Parathyroid adenoma (tissue), 2 donors: ENCODE measurements at regions not wholly inside any gene's neighbourhood (a gene's known extent, or its start where the extent isn't known, plus 50 kb on each side); places are given as distances from the start of the nearest gene placed in this dataset.

Experiments
- H2AFZ ChIP-seq: fragments of 300-600 bp; sonication (generic); one replicate; pipeline ENCODE4 v1.7.0; 2017; ENCODE audit warnings: antibody characterized with exemption, mild to moderate bottlenecking
- H3K27ac ChIP-seq: fragments of 300-600 bp; sonication (generic); one replicate; pipeline ENCODE4 v1.7.0; 2017
- H3K27me3 ChIP-seq: fragments of 300-600 bp; sonication (generic); one replicate; pipeline ENCODE4 v1.7.0; 2017; ENCODE audit warnings: low read length; ENCODE audit not compliant: control insufficient read depth, insufficient read depth
- H3K36me3 ChIP-seq: fragments of 300-600 bp; sonication (generic); one replicate; pipeline ENCODE4 v1.7.0; 2017; ENCODE audit warnings: low read length; ENCODE audit not compliant: control insufficient read depth, insufficient read depth
- H3K4me1 ChIP-seq: fragments of 300-600 bp; sonication (generic); one replicate; pipeline ENCODE4 v1.7.0; 2017; ENCODE audit warnings: control low read depth
- H3K4me2 ChIP-seq: fragments of 300-600 bp; sonication (generic); one replicate; pipeline ENCODE4 v1.7.0; 2017; ENCODE audit warnings: low read length
- H3K4me3 ChIP-seq: fragments of 300-600 bp; sonication (generic); one replicate; pipeline ENCODE4 v1.7.0; 2017; ENCODE audit warnings: low read depth, low read length
- H3K79me2 ChIP-seq: fragments of 300-600 bp; sonication (generic); one replicate; pipeline ENCODE4 v1.7.0; 2017; ENCODE audit warnings: control low read depth
- H3K9ac ChIP-seq: fragments of 300-600 bp; sonication (generic); one replicate; pipeline ENCODE4 v1.7.0; 2017; ENCODE audit warnings: mild to moderate bottlenecking
- H3K9me3 ChIP-seq: fragments of 300-600 bp; sonication (generic); one replicate; pipeline ENCODE4 v1.7.0; 2017; ENCODE audit warnings: low read length; ENCODE audit not compliant: control insufficient read depth
- CTCF ChIP-seq: fragments of 300-600 bp; sonication (generic); IDR thresholded peaks from one replicate; pipeline ENCODE4 v1.7.0; 2017; ENCODE audit warnings: antibody characterized with exemption, mild to moderate bottlenecking
- donor health status: primary hyperparathyroidism.

DNA sequence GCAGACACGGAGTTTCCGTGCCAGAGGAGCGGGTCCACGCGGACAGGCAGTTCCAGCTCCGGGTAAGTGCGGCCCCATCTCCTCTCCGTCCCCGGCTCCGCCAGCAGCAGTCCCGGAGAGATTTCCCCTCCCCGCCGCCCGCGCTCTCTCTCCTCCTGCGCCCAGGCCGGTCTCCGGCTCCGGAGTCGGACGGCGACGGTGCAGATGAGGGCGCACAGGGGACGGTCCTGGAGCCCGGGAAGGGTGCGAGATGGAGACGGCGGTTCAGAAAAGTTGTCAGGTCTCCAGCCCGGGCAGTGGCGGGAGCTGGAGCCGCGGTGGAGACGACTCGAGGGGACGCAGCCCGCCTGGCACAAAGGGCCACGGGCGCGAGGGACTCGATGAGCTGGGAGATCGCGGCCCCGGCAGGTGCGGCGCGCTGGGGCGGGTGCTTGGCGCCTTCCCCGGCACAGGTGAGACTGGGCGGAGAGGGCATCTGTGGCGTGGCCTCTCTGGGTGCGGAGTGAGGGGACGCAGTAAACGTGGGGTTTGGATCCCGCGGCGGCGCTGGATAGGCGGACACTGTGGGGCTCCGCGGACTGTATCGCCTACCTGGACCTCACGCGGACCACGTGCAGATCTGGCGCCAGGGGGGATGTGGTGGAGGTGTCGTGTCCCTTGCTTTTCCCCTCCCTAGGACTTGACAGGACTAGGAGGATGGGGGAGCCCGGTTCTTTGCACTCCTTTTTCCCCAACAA lies 1540.3 kb upstream of the TMEM132C start:
- no peak overlapping the region for H2AFZ ChIP-seq
- H3K9me3 ChIP-seq, result no peaks in the 10 kb centered on the region
- H3K4me3 ChIP-seq, result no peak overlapping the region
- H3K79me2 ChIP-seq, result no peaks in the 10 kb centered on the region
- no peaks in the 10 kb centered on the region for H3K36me3 ChIP-seq
- no peak overlapping the region for H3K9ac ChIP-seq
- H3K4me1 ChIP-seq, result no peaks in the 10 kb centered on the region
- H3K4me2 ChIP-seq, result no peak overlapping the region
- peaks cover 3% of the 10 kb centered on the region for H3K27me3 ChIP-seq
- H3K27ac ChIP-seq, result no peak overlapping the region
- no peak for TF ChIP-seq CTCF

- peaks cover 3% of the 10 kb centered on the region for H3K27me3 ChIP-seq
- no peak for TF ChIP-seq CTCF
- no peaks in the 10 kb centered on the region for H3K9me3 ChIP-seq
- no peaks in the 10 kb centered on the region for H3K79me2 ChIP-seq
- no peak overlapping the region for H3K4me2 ChIP-seq
- H3K36me3 ChIP-seq, result no peaks in the 10 kb centered on the region
- no peak overlapping the region for H3K4me3 ChIP-seq
- no peak overlapping the region for H3K9ac ChIP-seq
- no peaks in the 10 kb centered on the region for H3K4me1 ChIP-seq
- no peak overlapping the region for H2AFZ ChIP-seq
- no peak overlapping the region for H3K27ac ChIP-seq
Observed at GRCh38 chr12:126727218-126728075, 1539.5 kb upstream of the TMEM132C start.

GRCh38 chr12:126734296-126734695 lies 1532.7 kb upstream of the TMEM132C start:
- no peak overlapping the region for H3K4me2 ChIP-seq
- no peaks in the 10 kb centered on the region for H3K36me3 ChIP-seq
- no peaks in the 10 kb centered on the region for H3K79me2 ChIP-seq
- H3K27me3 ChIP-seq, result no peaks in the 10 kb centered on the region
- H3K9ac ChIP-seq, result no peak overlapping the region
- no peak overlapping the region for H3K27ac ChIP-seq
- H3K9me3 ChIP-seq, result no peaks in the 10 kb centered on the region
- H2AFZ ChIP-seq, result no peak overlapping the region
- TF ChIP-seq CTCF, result no peak
- H3K4me3 ChIP-seq, result no peak overlapping the region
- no peaks in the 10 kb centered on the region for H3K4me1 ChIP-seq

DNA sequence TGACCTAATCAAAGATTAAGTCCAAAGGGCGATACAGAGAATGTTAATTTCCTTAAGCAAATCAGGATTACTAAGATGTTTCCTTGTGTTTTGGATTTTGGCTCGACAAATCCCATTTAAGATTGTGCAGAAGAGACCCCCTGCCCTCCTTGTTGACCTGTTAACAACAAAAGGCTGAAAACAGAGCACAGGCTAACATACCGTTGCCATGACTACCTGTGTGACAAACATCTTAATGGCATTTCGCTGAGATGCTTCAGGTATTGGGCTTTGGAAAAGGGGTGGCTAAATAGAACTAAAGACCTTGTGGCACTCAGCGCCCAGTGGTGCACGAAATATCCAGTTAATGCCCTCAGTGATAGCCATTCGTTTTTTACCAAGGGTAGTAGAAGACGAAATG lies 1532.3 kb upstream of the TMEM132C start:
- Histone ChIP-seq H3K9me3 (no peaks in the 10 kb centered on the region), H2AFZ (no peak overlapping the region), H3K9ac (no peak overlapping the region), H3K27ac (no peak overlapping the region), H3K27me3 (no peaks in the 10 kb centered on the region), H3K36me3 (no peaks in the 10 kb centered on the region), H3K79me2 (no peaks in the 10 kb centered on the region), H3K4me3 (no peak overlapping the region), H3K4me2 (no peak overlapping the region), H3K4me1 (no peaks in the 10 kb centered on the region)
- no peak for TF ChIP-seq CTCF
